ENCODE measurements at regions not wholly inside any gene's neighbourhood (a gene's known extent, or its start where the extent isn't known, plus 50 kb on each side); places are given as distances from the start of the nearest gene placed in this dataset.

DNA sequence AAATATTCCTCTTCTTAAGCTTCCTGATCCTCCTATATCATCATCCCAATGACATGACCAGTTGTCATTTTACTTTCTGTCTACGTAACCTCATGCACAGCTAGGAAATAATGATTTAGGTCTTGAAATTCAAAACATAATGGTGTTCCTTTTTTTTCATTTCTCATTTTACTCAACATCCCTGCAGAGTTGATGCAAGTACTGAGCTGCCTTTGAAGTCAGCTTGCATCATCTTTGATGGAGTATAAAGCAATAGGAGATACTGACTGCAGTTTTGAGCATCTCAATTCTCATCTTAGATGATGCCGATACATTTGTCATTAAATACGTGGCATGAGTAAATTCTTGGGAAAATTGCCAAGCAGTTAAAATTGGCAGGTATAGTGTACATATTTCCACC lies 346.1 kb downstream of the ZIC1 start:
- Histone ChIP-seq H3K4me1 (no peaks in the 10 kb centered on the region), H3K27me3 (no peaks in the 10 kb centered on the region; the same call in 1 of the 2 replicates), H3K4me3 (ENCODE audit: low read depth, low read length) (no peak overlapping the region), H3K36me3 (no peaks in the 10 kb centered on the region), H3K9me3 (no peaks in the 10 kb centered on the region)
- TF ChIP-seq, protein P1, sequence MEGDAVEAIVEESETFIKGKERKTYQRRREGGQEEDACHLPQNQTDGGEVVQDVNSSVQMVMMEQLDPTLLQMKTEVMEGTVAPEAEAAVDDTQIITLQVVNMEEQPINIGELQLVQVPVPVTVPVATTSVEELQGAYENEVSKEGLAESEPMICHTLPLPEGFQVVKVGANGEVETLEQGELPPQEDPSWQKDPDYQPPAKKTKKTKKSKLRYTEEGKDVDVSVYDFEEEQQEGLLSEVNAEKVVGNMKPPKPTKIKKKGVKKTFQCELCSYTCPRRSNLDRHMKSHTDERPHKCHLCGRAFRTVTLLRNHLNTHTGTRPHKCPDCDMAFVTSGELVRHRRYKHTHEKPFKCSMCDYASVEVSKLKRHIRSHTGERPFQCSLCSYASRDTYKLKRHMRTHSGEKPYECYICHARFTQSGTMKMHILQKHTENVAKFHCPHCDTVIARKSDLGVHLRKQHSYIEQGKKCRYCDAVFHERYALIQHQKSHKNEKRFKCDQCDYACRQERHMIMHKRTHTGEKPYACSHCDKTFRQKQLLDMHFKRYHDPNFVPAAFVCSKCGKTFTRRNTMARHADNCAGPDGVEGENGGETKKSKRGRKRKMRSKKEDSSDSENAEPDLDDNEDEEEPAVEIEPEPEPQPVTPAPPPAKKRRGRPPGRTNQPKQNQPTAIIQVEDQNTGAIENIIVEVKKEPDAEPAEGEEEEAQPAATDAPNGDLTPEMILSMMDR (IDR thresholded peaks at IDR 0.05; ENCODE audit: low read depth, low read length), result no peak
- DNase-seq, result no peak

DNA sequence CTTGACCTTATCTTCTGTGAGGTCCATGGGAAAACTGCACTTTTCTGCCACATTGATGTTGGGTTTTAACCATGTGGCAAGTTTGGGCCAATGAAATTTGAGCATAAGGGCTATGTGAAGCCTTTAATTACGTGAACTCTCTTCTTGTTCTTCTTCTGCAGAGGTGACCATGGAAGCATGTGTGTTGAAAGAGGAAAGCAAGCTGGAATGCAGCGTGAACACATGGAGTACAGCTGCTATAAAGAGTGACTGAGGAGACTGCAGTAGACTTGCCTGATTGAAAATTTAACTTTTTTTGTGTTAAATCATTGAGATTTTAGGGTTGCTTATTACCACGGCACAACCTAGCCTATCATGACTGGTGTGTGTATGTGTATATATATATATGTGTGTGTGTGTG lies 347.3 kb downstream of the ZIC1 start:
- H3K36me3 ChIP-seq, result no peaks in the 10 kb centered on the region
- H3K4me1 ChIP-seq, result no peaks in the 10 kb centered on the region
- no peaks in the 10 kb centered on the region for H3K9me3 ChIP-seq
- DNase-seq, result no peak
- no peaks in the 10 kb centered on the region; the same call in 1 of the 2 replicates for H3K27me3 ChIP-seq
- H3K4me3 ChIP-seq (ENCODE audit: low read depth, low read length), result no peak overlapping the region
- TF ChIP-seq, protein P1 (IDR thresholded peaks at IDR 0.05; ENCODE audit: low read depth, low read length), result no peak

DNA sequence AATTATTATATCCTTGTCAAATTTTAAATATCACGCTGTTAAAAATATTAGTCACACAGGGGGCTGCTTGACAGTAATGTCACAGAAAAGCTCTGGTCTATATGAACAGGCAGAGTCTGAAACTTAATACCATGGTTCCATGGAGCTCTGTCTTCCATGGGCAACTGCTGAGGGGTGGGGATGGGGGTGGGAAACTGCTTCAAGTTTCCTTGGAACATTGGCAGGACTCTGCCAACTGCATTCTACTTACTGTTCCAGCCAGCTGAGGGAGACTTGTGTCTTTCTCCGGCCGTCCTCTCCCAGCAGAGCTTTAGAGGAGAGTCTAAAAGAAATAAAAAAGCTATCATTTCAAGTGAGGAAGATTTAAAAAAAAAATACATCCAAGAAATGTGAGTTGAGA lies 348.7 kb downstream of the ZIC1 start:
- no peaks in the 10 kb centered on the region; the same call in 1 of the 2 replicates for H3K27me3 ChIP-seq
- no peak overlapping the region for H3K4me3 ChIP-seq (ENCODE audit: low read depth, low read length)
- H3K36me3 ChIP-seq, result no peaks in the 10 kb centered on the region
- no peaks in the 10 kb centered on the region for H3K4me1 ChIP-seq
- TF ChIP-seq, protein P1 (IDR thresholded peaks at IDR 0.05; ENCODE audit: low read depth, low read length), result no peak
- H3K9me3 ChIP-seq, result no peaks in the 10 kb centered on the region
- DNase-seq, result no peak

DNA sequence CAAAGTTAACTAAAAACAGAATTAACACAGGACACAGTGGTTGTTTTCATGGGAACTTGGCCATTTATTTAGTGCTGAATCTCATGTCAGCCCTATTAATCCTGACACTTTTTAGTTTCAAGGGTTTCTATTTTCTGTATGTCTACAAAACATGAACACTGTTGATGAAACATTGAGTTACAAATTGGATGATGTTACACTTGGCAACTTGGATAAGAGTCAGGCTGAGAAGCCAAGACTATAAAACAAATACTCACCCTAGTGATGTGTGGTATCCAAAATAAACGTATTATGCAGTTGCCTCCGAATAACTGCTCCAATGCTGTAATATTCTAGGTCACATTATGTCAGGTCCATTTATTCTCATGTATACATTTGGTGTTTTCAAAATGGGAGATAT lies 349.6 kb downstream of the ZIC1 start:
- DNase-seq, result no peak
- TF ChIP-seq, protein P1 (IDR thresholded peaks at IDR 0.05; ENCODE audit: low read depth, low read length), result no peak
- no peaks in the 10 kb centered on the region; the same call in 1 of the 2 replicates for H3K27me3 ChIP-seq
- H3K36me3 ChIP-seq, result no peaks in the 10 kb centered on the region
- H3K4me1 ChIP-seq, result no peaks in the 10 kb centered on the region
- H3K4me3 ChIP-seq (ENCODE audit: low read depth, low read length), result no peak overlapping the region
- no peaks in the 10 kb centered on the region for H3K9me3 ChIP-seq

DNA sequence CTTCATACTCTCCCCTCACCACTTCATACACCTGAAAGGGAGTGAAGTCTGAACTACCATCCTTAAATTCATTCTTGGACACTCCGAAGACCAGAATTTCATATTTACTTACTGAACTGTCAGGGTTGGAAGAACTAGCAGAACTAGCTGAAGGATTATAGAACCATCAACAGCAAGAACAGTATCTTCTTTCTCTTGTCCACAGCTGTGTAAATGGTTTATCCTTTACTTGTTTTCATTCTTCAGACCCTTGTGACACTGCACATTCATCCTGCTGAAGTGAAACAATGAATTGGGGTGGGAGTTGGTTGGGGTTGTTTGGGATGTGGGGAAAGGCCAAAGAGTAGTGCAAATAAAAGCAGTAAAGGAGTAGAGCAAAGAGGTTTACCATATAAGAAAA lies 350.9 kb downstream of the ZIC1 start:
- H3K4me3 ChIP-seq (ENCODE audit: low read depth, low read length), result no peak overlapping the region
- H3K36me3 ChIP-seq, result no peaks in the 10 kb centered on the region
- DNase-seq, result no peak
- TF ChIP-seq, protein P1 (IDR thresholded peaks at IDR 0.05; ENCODE audit: low read depth, low read length), result no peak
- no peaks in the 10 kb centered on the region; the same call in 1 of the 2 replicates for H3K27me3 ChIP-seq
- H3K9me3 ChIP-seq, result no peaks in the 10 kb centered on the region
- H3K4me1 ChIP-seq, result no peaks in the 10 kb centered on the region

DNA sequence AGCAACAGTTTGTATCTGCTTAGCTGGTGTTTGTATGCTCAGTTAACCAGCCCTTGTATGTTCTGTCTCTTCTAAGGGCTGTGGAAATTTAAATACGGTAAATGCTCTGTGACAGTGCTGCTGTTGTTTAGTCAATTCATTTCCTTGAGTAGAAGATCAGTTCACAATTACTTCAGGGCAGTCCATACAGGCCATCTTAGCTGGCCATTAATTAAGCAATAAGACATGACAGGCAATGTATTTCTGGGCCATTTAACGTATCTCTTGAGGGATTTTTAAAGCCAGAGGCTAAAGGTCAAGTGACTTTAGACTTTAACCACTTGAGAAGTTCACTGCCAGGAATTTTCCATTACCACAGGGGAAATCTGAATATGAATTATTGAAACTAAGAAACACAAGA lies 351.8 kb downstream of the ZIC1 start:
- TF ChIP-seq, protein P1 (IDR thresholded peaks at IDR 0.05; ENCODE audit: low read depth, low read length), result no peak
- Histone ChIP-seq H3K9me3 (no peaks in the 10 kb centered on the region), H3K27me3 (no peaks in the 10 kb centered on the region; the same call in 1 of the 2 replicates), H3K4me3 (ENCODE audit: low read depth, low read length) (no peak overlapping the region), H3K36me3 (no peaks in the 10 kb centered on the region), H3K4me1 (no peaks in the 10 kb centered on the region)
- no peak for DNase-seq
